Suprapubic skin (tissue), 4 donors: ENCODE measurements at regions not wholly inside any gene's neighbourhood (a gene's known extent, or its start where the extent isn't known, plus 50 kb on each side); places are given as distances from the start of the nearest gene placed in this dataset.

Experiments used
- DNase-seq, 2 donors: peaks; one replicate each; pipeline ENCODE4 v3.0.0-alpha.2; 2019; ENCODE audit warnings: low spot score in 2 of 2
- H3K27ac ChIP-seq: fragments of 200-600 bp; sonication (generic); one replicate; pipeline ENCODE4 v1.5.1; 2019
- H3K27me3 ChIP-seq: fragments of 200-600 bp; sonication (generic); one replicate; pipeline ENCODE4 v1.5.1; 2019
- H3K36me3 ChIP-seq: fragments of 200-600 bp; sonication (generic); one replicate; pipeline ENCODE4 v1.5.1; 2019
- H3K4me1 ChIP-seq: fragments of 200-600 bp; sonication (generic); one replicate; pipeline ENCODE4 v1.5.1; 2019
- H3K4me3 ChIP-seq: fragments of 200-600 bp; sonication (generic); one replicate; pipeline ENCODE4 v1.5.1; 2019; ENCODE audit warnings: mild to moderate bottlenecking
- H3K9me3 ChIP-seq: fragments of 200-600 bp; sonication (generic); one replicate; pipeline ENCODE4 v1.5.1; 2019
- CTCF ChIP-seq, 2 donors: fragments of 200-600 bp in 1 of 2; fragments of 450-650 bp in 1 of 2; sonication (generic) in 1 of 2; IDR thresholded peaks; one replicate each; pipeline ENCODE4 v1.5.1; 2016 to 2019; ENCODE audit warnings: antibody characterized with exemption in 2 of 2, mild to moderate bottlenecking in 1 of 2, moderate library complexity in 1 of 2
- EP300 ChIP-seq: sonication (generic); formaldehyde crosslinking; IDR thresholded peaks from one replicate; pipeline ENCODE4 v1.6.1; 2017; ENCODE audit warnings: antibody characterized with exemption
- POLR2A ChIP-seq, 2 donors: fragments of 450-650 bp; IDR thresholded peaks; one replicate each; pipeline ENCODE4 v1.6.1; 2017; ENCODE audit warnings: antibody characterized with exemption in 2 of 2, mild to moderate bottlenecking in 2 of 2, moderate library complexity in 2 of 2
- POLR2AphosphoS5 ChIP-seq, 3 donors: sonication (generic); formaldehyde crosslinking; IDR thresholded peaks; one replicate each; pipeline ENCODE4 v1.6.1; 2017; ENCODE audit warnings: antibody characterized with exemption in 3 of 3
- WGBS: methylation state at CpG from one replicate; pipeline ENCODE4 v1.1.5; 2018; 5-methylcytosine and 5-hydroxymethylcytosine counted together

- Histone ChIP-seq H3K4me1 (no peaks in the 10 kb centered on the region), H3K27ac (no peak overlapping the region), H3K27me3 (no peaks in the 10 kb centered on the region), H3K36me3 (no peaks in the 10 kb centered on the region), H3K4me3 (no peak overlapping the region), H3K9me3 (no peaks in the 10 kb centered on the region)
- no peak for DNase-seq
- WGBS: 94% methylated on average over 4 of the region's 4 CpGs
- TF ChIP-seq POLR2AphosphoS5 (IDR thresholded peaks at IDR 0.05): no peak
- no peak for TF ChIP-seq POLR2A (IDR thresholded peaks at IDR 0.05)
- no peak for TF ChIP-seq CTCF (IDR thresholded peaks at IDR 0.05)
- TF ChIP-seq EP300: no peak
Measured at GRCh38 chr3:139219463-139219862, 124.4 kb upstream of the MRPS22 start.

GRCh38 chr3:139222100-139222657 lies 121.6 kb upstream of the MRPS22 start:
- no peaks in the 10 kb centered on the region for H3K36me3 ChIP-seq
- no peaks in the 10 kb centered on the region for H3K27me3 ChIP-seq
- DNase-seq: no peak
- 87% methylated on average over 7 of the region's 8 CpGs for WGBS
- H3K4me3 ChIP-seq: no peak overlapping the region
- no peaks in the 10 kb centered on the region for H3K9me3 ChIP-seq
- H3K4me1 ChIP-seq: no peaks in the 10 kb centered on the region
- TF ChIP-seq POLR2AphosphoS5 (IDR thresholded peaks at IDR 0.05): no peak
- TF ChIP-seq POLR2A (IDR thresholded peaks at IDR 0.05): no peak
- TF ChIP-seq CTCF (IDR thresholded peaks at IDR 0.05): no peak
- no peak for TF ChIP-seq EP300
- no peak overlapping the region for H3K27ac ChIP-seq

GRCh38 chr3:139225548-139225947 lies 118.3 kb upstream of the MRPS22 start:
- Histone ChIP-seq H3K4me3 (no peak overlapping the region), H3K36me3 (no peaks in the 10 kb centered on the region), H3K27ac (no peak overlapping the region), H3K9me3 (no peaks in the 10 kb centered on the region), H3K4me1 (peaks cover 6% of the 10 kb centered on the region), H3K27me3 (no peaks in the 10 kb centered on the region)
- 67% methylated on average over 2 of the region's 4 CpGs for whole genome bisulfite sequencing
- no peak for TF ChIP-seq EP300
- no peak for TF ChIP-seq POLR2A (IDR thresholded peaks at IDR 0.05)
- no peak for TF ChIP-seq POLR2AphosphoS5 (IDR thresholded peaks at IDR 0.05)
- no peak for TF ChIP-seq CTCF (IDR thresholded peaks at IDR 0.05)
- DNase-seq: no peak

- TF ChIP-seq POLR2AphosphoS5 (IDR thresholded peaks at IDR 0.05) (no peak), POLR2A (IDR thresholded peaks at IDR 0.05) (no peak), EP300 (no peak), CTCF (IDR thresholded peaks at IDR 0.05) (no peak)
- peaks cover 6% of the 10 kb centered on the region for H3K4me1 ChIP-seq
- 65% methylated on average over 3 of the region's 3 CpGs for WGBS
Measured at GRCh38 chr3:139226731-139227130, 117.1 kb upstream of the MRPS22 start.

GRCh38 chr3:139227165-139227564 lies 116.7 kb upstream of the MRPS22 start:
- no peaks in the 10 kb centered on the region for H3K36me3 ChIP-seq
- no peak for DNase-seq
- peaks cover 6% of the 10 kb centered on the region for H3K4me1 ChIP-seq
- H3K27me3 ChIP-seq: no peaks in the 10 kb centered on the region
- no peak overlapping the region for H3K4me3 ChIP-seq
- H3K27ac ChIP-seq: no peak overlapping the region
- H3K9me3 ChIP-seq: no peaks in the 10 kb centered on the region
- no peak for TF ChIP-seq POLR2A (IDR thresholded peaks at IDR 0.05)
- no peak for TF ChIP-seq POLR2AphosphoS5 (IDR thresholded peaks at IDR 0.05)
- TF ChIP-seq CTCF (IDR thresholded peaks at IDR 0.05): no peak
- TF ChIP-seq EP300: no peak
- 44% methylated on average over 1 of the region's 1 CpG for WGBS

More at GRCh38 chr3:139226731-139227130, 117.1 kb upstream of the MRPS22 start:
- Histone ChIP-seq H3K36me3 (no peaks in the 10 kb centered on the region), H3K9me3 (no peaks in the 10 kb centered on the region), H3K4me3 (no peak overlapping the region), H3K27ac (no peak overlapping the region), H3K27me3 (no peaks in the 10 kb centered on the region)
- DNase-seq: no peak
